DOHH2 (cell line): ENCODE measurements at regions not wholly inside any gene's neighbourhood (a gene's known extent, or its start where the extent isn't known, plus 50 kb on each side); places are given as distances from the start of the nearest gene placed in this dataset.
"Not testable (repeated sequence)": the region's sequence is repeated elsewhere in the genome, so short reads cannot be mapped to it uniquely, and the experiment has no call there.

ENCODE experiments used
- H3F3A ChIP-seq: fragments of 200-600 bp; sonication (generic), shearing (Covaris generic); 2 replicates; pipeline ENCODE4 v1.6.0; 2016; ENCODE audit warnings: antibody characterized with exemption, mild to moderate bottlenecking; ENCODE audit not compliant: control insufficient read depth, insufficient read depth
- H3K27ac ChIP-seq: fragments of 200-600 bp; sonication (generic); 2 replicates; pipeline ENCODE4 v1.5.1; 2014; ENCODE audit warnings: low read depth, mild to moderate bottlenecking, low read length, moderate library complexity
- H3K27me3 ChIP-seq: fragments of 200-600 bp; sonication (generic); 2 replicates; pipeline ENCODE4 v1.6.1; 2014; ENCODE audit warnings: mild to moderate bottlenecking, low read length, mixed read lengths; ENCODE audit not compliant: control insufficient read depth
- H3K36me3 ChIP-seq: fragments of 200-600 bp; sonication (generic); 2 replicates; pipeline ENCODE4 v1.6.1; 2014; ENCODE audit warnings: mild to moderate bottlenecking, low read length, moderate library complexity, mixed read lengths; ENCODE audit not compliant: control insufficient read depth
- H3K4me1 ChIP-seq: fragments of 200-600 bp; sonication (generic); 2 replicates; pipeline ENCODE4 v1.6.1; 2014; ENCODE audit warnings: mild to moderate bottlenecking, low read length, mixed read lengths; ENCODE audit not compliant: control insufficient read depth
- H3K4me2 ChIP-seq: fragments of 200-600 bp; sonication (generic); 2 replicates; pipeline ENCODE4 v1.6.0; 2014; ENCODE audit warnings: mild to moderate bottlenecking, low read length, moderate library complexity
- H3K4me3 ChIP-seq: fragments of 200-600 bp; sonication (generic); 2 replicates; pipeline ENCODE4 v1.5.1; 2014; ENCODE audit warnings: mild to moderate bottlenecking, low read length, mixed read lengths
- H3K79me2 ChIP-seq: fragments of 200-600 bp; sonication (generic); 2 replicates; pipeline ENCODE4 v1.6.1; 2014; ENCODE audit warnings: mild to moderate bottlenecking, low read length, mixed read lengths; ENCODE audit not compliant: control insufficient read depth
- H3K9me2 ChIP-seq: fragments of 200-600 bp; sonication (generic); replicated peaks from 2 replicates; pipeline ENCODE4 v1.6.1; 2014; ENCODE audit warnings: mild to moderate bottlenecking, low read length, mixed read lengths; ENCODE audit not compliant: control insufficient read depth
- H3K9me3 ChIP-seq: fragments of 200-600 bp; sonication (generic); 2 replicates; pipeline ENCODE4 v1.6.1; 2014; ENCODE audit warnings: antibody characterized with exemption, low read length, mixed read lengths; ENCODE audit not compliant: control insufficient read depth, insufficient read depth
- H4K20me1 ChIP-seq: fragments of 200-600 bp; sonication (generic); 2 replicates; pipeline ENCODE4 v1.6.0; 2014; ENCODE audit warnings: low read depth, mild to moderate bottlenecking, antibody characterized with exemption, low read length, moderate library complexity; ENCODE audit not compliant: control insufficient read depth, insufficient read depth
- CTCF ChIP-seq: fragments of 200-600 bp; sonication (generic); IDR thresholded peaks from one replicate; pipeline ENCODE4 v1.5.1; 2014; ENCODE audit warnings: antibody characterized with exemption, mild to moderate bottlenecking, low read depth, low read length; ENCODE audit not compliant: poor library complexity, severe bottlenecking
- EZH2phosphoT487 ChIP-seq: fragments of 200-600 bp; sonication (generic); IDR thresholded peaks from 2 replicates; pipeline ENCODE4 v1.6.1; 2017; ENCODE audit warnings: borderline replicate concordance, mild to moderate bottlenecking, antibody characterized with exemption, low read length, moderate library complexity, mixed read lengths

GRCh38 chr5:168136340-168136739, 155.1 kb upstream of the WWC1 start:
- Histone ChIP-seq H3K4me1 (no peaks in the 10 kb centered on the region), H3K4me2 (no peak overlapping the region), H3F3A (no peaks in the 10 kb centered on the region), H3K4me3 (no peak overlapping the region), H3K27me3 (no peaks in the 10 kb centered on the region), H3K27ac (no peak overlapping the region), H3K36me3 (no peaks in the 10 kb centered on the region), H3K9me3 (no peaks in the 10 kb centered on the region), H4K20me1 (no peaks in the 10 kb centered on the region), H3K79me2 (no peaks in the 10 kb centered on the region), H3K9me2 (no peaks in the 10 kb centered on the region)
- TF ChIP-seq EZH2phosphoT487: no peak
- TF ChIP-seq CTCF: no peak

- TF ChIP-seq CTCF: no peak
- no peak for TF ChIP-seq EZH2phosphoT487
- H3K4me3 ChIP-seq: no peak overlapping the region
- no peaks in the 10 kb centered on the region for H3F3A ChIP-seq
- no peak overlapping the region for H3K27ac ChIP-seq
- no peaks in the 10 kb centered on the region for H3K36me3 ChIP-seq
- H3K9me3 ChIP-seq: no peaks in the 10 kb centered on the region
- no peaks in the 10 kb centered on the region for H3K9me2 ChIP-seq
- no peaks in the 10 kb centered on the region for H3K79me2 ChIP-seq
- H3K4me1 ChIP-seq: no peaks in the 10 kb centered on the region
- no peaks in the 10 kb centered on the region for H4K20me1 ChIP-seq
- no peaks in the 10 kb centered on the region for H3K27me3 ChIP-seq
- no peak overlapping the region for H3K4me2 ChIP-seq
These were observed 154.2 kb upstream of the WWC1 start for GRCh38 chr5:168137265-168137664.

- TF ChIP-seq EZH2phosphoT487 (no peak), CTCF (no peak)
- H4K20me1 ChIP-seq: no peaks in the 10 kb centered on the region
- H3F3A ChIP-seq: no peaks in the 10 kb centered on the region
- H3K4me3 ChIP-seq: no peak overlapping the region
- no peaks in the 10 kb centered on the region for H3K36me3 ChIP-seq
- no peaks in the 10 kb centered on the region for H3K9me3 ChIP-seq
- H3K4me2 ChIP-seq: no peak overlapping the region
- H3K79me2 ChIP-seq: no peaks in the 10 kb centered on the region
- H3K27me3 ChIP-seq: no peaks in the 10 kb centered on the region
- no peak overlapping the region for H3K27ac ChIP-seq
- no peaks in the 10 kb centered on the region for H3K4me1 ChIP-seq
- no peaks in the 10 kb centered on the region for H3K9me2 ChIP-seq
These were observed 151.2 kb upstream of the WWC1 start for GRCh38 chr5:168140241-168140640.

- H3K4me1 ChIP-seq: no peaks in the 10 kb centered on the region
- no peak overlapping the region for H3K4me3 ChIP-seq
- H3K9me3 ChIP-seq: no peaks in the 10 kb centered on the region
- no peak overlapping the region for H3K4me2 ChIP-seq
- H3K79me2 ChIP-seq: no peaks in the 10 kb centered on the region
- TF ChIP-seq EZH2phosphoT487: no peak
- no peak for TF ChIP-seq CTCF
- H3K27ac ChIP-seq: no peak overlapping the region
- H3K9me2 ChIP-seq: no peaks in the 10 kb centered on the region
- H3K36me3 ChIP-seq: no peaks in the 10 kb centered on the region
- H4K20me1 ChIP-seq: no peaks in the 10 kb centered on the region
- no peaks in the 10 kb centered on the region for H3F3A ChIP-seq
- no peaks in the 10 kb centered on the region for H3K27me3 ChIP-seq
These were observed 149.0 kb upstream of the WWC1 start for GRCh38 chr5:168142402-168142801.

GRCh38 chr5:168143521-168143920, 147.9 kb upstream of the WWC1 start:
- not testable (repeated sequence) for H3K27ac ChIP-seq, H3K9me3 ChIP-seq, H3K79me2 ChIP-seq, H3K9me2 ChIP-seq, H3K4me2 ChIP-seq, H3F3A ChIP-seq, H3K4me3 ChIP-seq, H3K36me3 ChIP-seq, H3K4me1 ChIP-seq, H4K20me1 ChIP-seq, H3K27me3 ChIP-seq
